Calu3 (cell line): ENCODE measurements at regions not wholly inside any gene's neighbourhood (a gene's known extent, or its start where the extent isn't known, plus 50 kb on each side); places are given as distances from the start of the nearest gene placed in this dataset.

Experiments
- BruUV-seq: library from RNA; stranded (reverse); fragments of 400-500 nt; replicated peaks from 2 replicates; lab custom pipeline; 2021; lab: Mats Ljungman, UMichigan
- CTCF ChIA-PET: fragments of 300-600 bp; sonication (Branson Sonifier 250); formaldehyde crosslinking; loops from one replicate; lab custom pipeline; 2022; ENCODE audit warnings: antibody characterized with exemption; lab: Charles Lee
- DNase-seq: peaks from one replicate; pipeline ENCODE4 v3.0.0; 2022
- H3K27ac Mint-ChIP-seq: one replicate; pipeline ENCODE4 v1.8.0; 2022; ENCODE audit warnings: mixed read lengths; ENCODE audit not compliant: unreplicated experiment
- H3K27me3 Mint-ChIP-seq: one replicate; pipeline ENCODE4 v1.8.0; 2022; ENCODE audit warnings: mixed read lengths; ENCODE audit not compliant: unreplicated experiment
- H3K36me3 Mint-ChIP-seq: one replicate; pipeline ENCODE4 v1.8.0; 2022; ENCODE audit warnings: mild to moderate bottlenecking, moderate library complexity, mixed read lengths; ENCODE audit not compliant: insufficient read depth, unreplicated experiment
- H3K4me1 Mint-ChIP-seq: one replicate; pipeline ENCODE4 v1.8.0; 2022; ENCODE audit warnings: mild to moderate bottlenecking, low read depth, mixed read lengths; ENCODE audit not compliant: unreplicated experiment
- H3K4me3 Mint-ChIP-seq: one replicate; pipeline ENCODE4 v1.8.0; 2022; ENCODE audit warnings: mild to moderate bottlenecking, low read depth, moderate library complexity, mixed read lengths; ENCODE audit not compliant: unreplicated experiment
- H3K9me3 Mint-ChIP-seq: one replicate; pipeline ENCODE4 v1.8.0; 2022; ENCODE audit warnings: low read depth, mixed read lengths; ENCODE audit not compliant: unreplicated experiment
- CTCF ChIP-seq: fragments of 200-600 bp; IDR thresholded peaks from one replicate; pipeline ENCODE4 v1.8.0; 2022; ENCODE audit warnings: antibody characterized with exemption; ENCODE audit not compliant: unreplicated experiment
- intact Hi-C: fragments of 100-400 bp; cut with micrococcal nuclease; formaldehyde crosslinking; loops from one replicate; pipeline ENCODE4 v1.10.0; 2022; ENCODE audit not compliant: unreplicated experiment

DNA sequence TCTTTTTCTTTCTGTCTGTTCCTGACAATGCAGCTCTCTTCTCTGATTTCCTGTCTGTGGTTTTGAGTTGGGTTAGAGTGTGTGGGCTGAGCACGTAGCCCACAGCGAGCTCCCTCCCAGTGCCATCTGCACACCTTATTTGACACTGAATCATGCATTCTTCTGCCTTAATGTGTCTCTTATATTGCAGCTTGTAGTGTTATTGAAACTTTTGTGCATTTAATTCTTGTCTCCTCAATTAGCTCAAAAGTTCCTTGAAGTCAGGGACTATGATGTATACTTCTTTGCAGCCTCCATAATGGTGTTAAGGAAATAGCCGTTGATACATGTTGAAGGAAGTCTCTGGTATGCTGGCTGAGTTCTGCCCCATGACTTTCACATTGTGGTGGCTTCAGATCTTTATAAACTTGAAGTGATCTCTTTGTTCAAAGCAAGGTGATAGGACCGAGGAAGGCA, 576.2 kb upstream of the CLINT1 start:
- no peak overlapping the region for H3K27ac Mint-ChIP-seq
- intact Hi-C loops = no loop called here
- DNase-seq = no peak

DNA sequence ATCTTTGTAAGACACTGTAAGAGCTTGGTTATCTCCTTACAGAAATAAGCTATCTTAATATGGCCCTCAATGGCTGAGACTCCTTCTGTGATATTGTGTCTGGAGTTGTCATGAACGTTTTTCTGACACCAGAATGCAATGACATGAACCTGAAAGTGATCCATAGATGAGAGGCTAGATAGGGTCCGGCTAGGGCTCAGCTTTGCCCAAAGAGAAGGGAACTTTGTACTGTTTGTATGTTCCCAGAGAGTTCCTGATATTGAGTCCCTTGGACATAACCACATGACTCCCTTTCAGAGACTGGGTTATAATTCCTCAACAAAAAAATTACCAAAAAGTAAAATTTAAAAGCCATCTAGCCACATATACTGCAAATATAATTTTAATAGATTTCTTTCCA, 575.8 kb upstream of the CLINT1 start:
- Mint-ChIP-seq H3K27ac (no peak overlapping the region), H3K27me3 (no peaks in the 10 kb centered on the region), H3K4me1 (no peaks in the 10 kb centered on the region), H3K9me3 (peaks cover 9% of the 10 kb centered on the region), H3K36me3 (no peaks in the 10 kb centered on the region), H3K4me3 (no peak overlapping the region)
- no TSS peak for BruUV-seq
- intact Hi-C loops = no loop called here
- no peak for DNase-seq
- no peak for TF ChIP-seq CTCF
- CTCF ChIA-PET = no interaction called here

More for the DNA sequence above, 576.2 kb upstream of the CLINT1 start:
- CTCF ChIA-PET = no interaction called here
- H3K9me3 Mint-ChIP-seq = peaks cover 9% of the 10 kb centered on the region
- TF ChIP-seq CTCF = no peak
- H3K4me1 Mint-ChIP-seq = no peaks in the 10 kb centered on the region
- no peaks in the 10 kb centered on the region for H3K27me3 Mint-ChIP-seq
- H3K36me3 Mint-ChIP-seq = no peaks in the 10 kb centered on the region
- BruUV-seq = no TSS peak
- no peak overlapping the region for H3K4me3 Mint-ChIP-seq

DNA sequence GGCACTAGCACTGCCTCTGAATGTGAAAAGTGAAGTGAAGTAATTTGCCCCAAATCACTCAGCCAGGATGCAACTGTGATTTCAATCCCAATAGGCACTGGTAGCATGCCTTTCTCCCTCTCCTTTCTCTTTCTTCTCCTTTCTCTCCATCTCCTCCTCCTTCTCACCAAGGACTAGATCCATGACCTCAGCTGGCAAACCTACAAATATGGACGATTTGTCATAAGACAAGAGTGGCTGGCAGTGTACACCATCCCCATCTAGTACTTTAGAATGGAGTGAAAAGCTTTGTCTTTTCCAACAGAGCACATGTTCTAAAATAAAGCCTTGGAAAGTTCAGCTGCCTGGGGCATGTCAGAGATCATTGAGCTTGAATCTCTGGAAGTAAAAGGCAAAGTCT, 574.7 kb upstream of the CLINT1 start:
- no peak overlapping the region for H3K4me3 Mint-ChIP-seq
- no TSS peak for BruUV-seq
- DNase-seq = no peak
- no peak for TF ChIP-seq CTCF
- no peaks in the 10 kb centered on the region for H3K27me3 Mint-ChIP-seq
- H3K4me1 Mint-ChIP-seq = no peaks in the 10 kb centered on the region
- intact Hi-C loops = no loop called here
- no peaks in the 10 kb centered on the region for H3K36me3 Mint-ChIP-seq
- CTCF ChIA-PET = no interaction called here
- peaks cover 12% of the 10 kb centered on the region for H3K9me3 Mint-ChIP-seq
- H3K27ac Mint-ChIP-seq = no peak overlapping the region

DNA sequence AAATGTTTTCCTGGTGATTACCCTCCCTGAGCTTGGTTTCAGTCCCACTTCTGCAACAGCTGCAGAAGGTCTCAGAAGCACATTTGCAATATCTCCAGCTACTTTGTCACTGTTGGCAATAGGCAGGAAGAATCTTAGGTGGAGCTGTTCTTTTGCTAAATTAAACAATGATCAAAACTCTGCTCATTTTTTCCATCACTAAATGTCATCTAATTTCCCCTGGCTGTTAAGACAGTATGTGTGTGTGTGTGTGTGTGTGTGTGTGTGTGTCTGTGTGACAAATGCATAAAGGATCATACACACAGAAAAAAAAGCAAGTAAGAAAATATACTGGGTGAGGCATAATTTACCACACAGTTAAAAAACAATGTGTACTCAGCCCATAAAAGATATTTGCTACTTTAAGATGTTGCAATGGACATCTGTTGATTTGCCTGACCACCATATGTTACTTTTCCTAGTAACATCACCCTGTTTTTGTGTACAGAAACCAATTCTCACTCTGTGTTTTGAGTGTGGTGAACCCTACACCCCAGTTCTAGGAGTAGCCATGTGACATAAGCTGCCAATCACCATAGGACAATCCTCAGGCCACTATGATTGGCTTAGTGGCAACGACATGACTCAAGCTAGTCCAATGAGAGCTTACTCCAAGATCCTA, 572.6 kb upstream of the CLINT1 start:
- H3K9me3 Mint-ChIP-seq = peaks cover 6% of the 10 kb centered on the region
- CTCF ChIA-PET = interaction anchor here (0.7 kb wide), 1 partner anchor 74 kb away, joined by 5 read pairs; no protein-coding TSS in a partner anchor

More for the DNA sequence above, 572.6 kb upstream of the CLINT1 start:
- Mint-ChIP-seq H3K4me1 (no peaks in the 10 kb centered on the region), H3K36me3 (no peaks in the 10 kb centered on the region), H3K27me3 (no peaks in the 10 kb centered on the region), H3K4me3 (no peak overlapping the region), H3K27ac (no peak overlapping the region)
- BruUV-seq = no TSS peak
- DNase-seq = no peak
- intact Hi-C loops = no loop called here
- TF ChIP-seq CTCF = no peak
